Endodermal cell (in vitro differentiated cells): ENCODE measurements at regions not wholly inside any gene's neighbourhood (a gene's known extent, or its start where the extent isn't known, plus 50 kb on each side); places are given as distances from the start of the nearest gene placed in this dataset.

Source experiments
- DNase-seq: peaks from one replicate; pipeline ENCODE4 v3.0.0-alpha.2; 2017
- H3K27ac ChIP-seq: 2 replicates; pipeline ENCODE4 v1.5.1; 2013; ENCODE audit warnings: mild to moderate bottlenecking, low read depth, low read length, moderate library complexity
- H3K27me3 ChIP-seq: 2 replicates; pipeline ENCODE4 v1.6.1; 2013; ENCODE audit warnings: mild to moderate bottlenecking, low read length, moderate library complexity; ENCODE audit not compliant: insufficient read depth, control insufficient read depth, poor library complexity, severe bottlenecking
- H3K36me3 ChIP-seq: 2 replicates; pipeline ENCODE4 v1.7.0; 2013; ENCODE audit warnings: mild to moderate bottlenecking, low read length, moderate library complexity; ENCODE audit not compliant: control insufficient read depth, insufficient read depth
- H3K4me1 ChIP-seq: one replicate; pipeline ENCODE4 v1.7.0; 2013; ENCODE audit warnings: low read length; ENCODE audit not compliant: control insufficient read depth, insufficient read depth
- H3K4me3 ChIP-seq: 2 replicates; pipeline ENCODE4 v1.5.1; 2013; ENCODE audit warnings: mild to moderate bottlenecking, low read length, moderate library complexity
- H3K9ac ChIP-seq: 2 replicates; pipeline ENCODE4 v1.6.1; 2013; ENCODE audit warnings: mild to moderate bottlenecking, low read length, moderate library complexity; ENCODE audit not compliant: poor library complexity, severe bottlenecking; ENCODE audit errors: extremely low read depth
- H3K9me3 ChIP-seq: 2 replicates; pipeline ENCODE4 v1.6.1; 2013; ENCODE audit warnings: mild to moderate bottlenecking, low read length, moderate library complexity; ENCODE audit not compliant: control insufficient read depth
- H3K27ac Mint-ChIP-seq: 2 replicates; pipeline ENCODE4 v1.8.0; 2020; ENCODE audit warnings: mixed read lengths
- H3K27me3 Mint-ChIP-seq: 2 replicates; pipeline ENCODE4 v1.8.0; 2021; ENCODE audit warnings: mild to moderate bottlenecking, mixed read lengths; ENCODE audit not compliant: insufficient read depth
- H3K36me3 Mint-ChIP-seq: 2 replicates; pipeline ENCODE4 v1.8.0; 2020; ENCODE audit warnings: low read depth, mixed read lengths
- H3K4me1 Mint-ChIP-seq: 2 replicates; pipeline ENCODE4 v1.8.0; 2020; ENCODE audit warnings: mixed read lengths
- H3K4me3 Mint-ChIP-seq: 2 replicates; pipeline ENCODE4 v1.8.0; 2020; ENCODE audit warnings: mild to moderate bottlenecking, moderate library complexity, mixed read lengths
- H3K9me3 Mint-ChIP-seq: 2 replicates; pipeline ENCODE4 v1.8.0; 2020; ENCODE audit warnings: mild to moderate bottlenecking, mixed read lengths
- CTCF ChIP-seq: fragments of 200-600 bp; sonication (generic); conservative IDR thresholded peaks from 2 replicates; pipeline ENCODE4 v1.5.0; 2021; ENCODE audit warnings: antibody characterized with exemption, mild to moderate bottlenecking
- WGBS, 2 experiments: methylation state at CpG; one replicate each; pipeline versions ENCODE4 v1.1.5 to v1.1.7; 2013; ENCODE audit warnings: missing lambda C conversion rate in 2 of 2, mixed read lengths in 1 of 2; ENCODE audit not compliant: insufficient coverage in 1 of 2, insufficient read length in 1 of 2; 5-methylcytosine and 5-hydroxymethylcytosine counted together

GRCh38 chr4:138329506-138330070 is 87.4 kb upstream of the SLC7A11 start:
- peaks cover 31% of the 10 kb centered on the region for H3K9me3 Mint-ChIP-seq
- H3K27me3 ChIP-seq = no peaks in the 10 kb centered on the region
- H3K27ac Mint-ChIP-seq = no peak overlapping the region
- no peak for TF ChIP-seq CTCF
- H3K27me3 Mint-ChIP-seq = no peaks in the 10 kb centered on the region
- DNase-seq = peak; percentile 53
- H3K4me3 ChIP-seq = no peak overlapping the region
- H3K27ac ChIP-seq = no peak overlapping the region
- no peaks in the 10 kb centered on the region for H3K36me3 ChIP-seq
- H3K4me1 Mint-ChIP-seq = peaks cover 29% of the 10 kb centered on the region
- H3K9me3 ChIP-seq = peaks cover 32% of the 10 kb centered on the region
- peaks cover 10% of the 10 kb centered on the region for H3K4me1 ChIP-seq
- H3K9ac ChIP-seq = no peak overlapping the region
- H3K4me3 Mint-ChIP-seq = no peak overlapping the region
- 92 to 95% methylated on average over 5 to 6 of the region's 6 CpGs for WGBS, 2 experiments
- H3K36me3 Mint-ChIP-seq = peaks cover 15% of the 10 kb centered on the region

GRCh38 chr4:138327338-138327737 is 85.2 kb upstream of the SLC7A11 start:
- no peak overlapping the region for H3K27ac Mint-ChIP-seq
- Histone ChIP-seq H3K4me3 (no peak overlapping the region), H3K9me3 (peaks cover 12% of the 10 kb centered on the region), H3K27me3 (no peaks in the 10 kb centered on the region), H3K9ac (no peak overlapping the region), H3K4me1 (peaks cover 10% of the 10 kb centered on the region), H3K36me3 (no peaks in the 10 kb centered on the region), H3K27ac (no peak overlapping the region)
- no peak for TF ChIP-seq CTCF
- peaks cover 27% of the 10 kb centered on the region for H3K4me1 Mint-ChIP-seq
- no peak for DNase-seq
- H3K27me3 Mint-ChIP-seq = no peaks in the 10 kb centered on the region
- no peak overlapping the region for H3K4me3 Mint-ChIP-seq
- peaks cover 8% of the 10 kb centered on the region for H3K36me3 Mint-ChIP-seq
- 100% methylated on average over 1 of the region's 1 CpG; no CpG with 5 or more reads in 1 of the 2 experiments for WGBS, 2 experiments
- H3K9me3 Mint-ChIP-seq = peaks cover 12% of the 10 kb centered on the region

GRCh38 chr4:138320831-138321230 is 78.7 kb upstream of the SLC7A11 start:
- Mint-ChIP-seq H3K27ac (no peak overlapping the region), H3K4me3 (no peak overlapping the region), H3K36me3 (no peaks in the 10 kb centered on the region), H3K27me3 (no peaks in the 10 kb centered on the region), H3K4me1 (peaks cover 10% of the 10 kb centered on the region), H3K9me3 (no peaks in the 10 kb centered on the region)
- Histone ChIP-seq H3K9me3 (no peaks in the 10 kb centered on the region), H3K9ac (no peak overlapping the region), H3K4me3 (no peak overlapping the region), H3K4me1 (no peaks in the 10 kb centered on the region), H3K27ac (no peak overlapping the region), H3K36me3 (no peaks in the 10 kb centered on the region), H3K27me3 (no peaks in the 10 kb centered on the region)
- TF ChIP-seq CTCF = no peak
- DNase-seq = no peak
- no CpG with 5 or more reads among the region's 1 CpG for WGBS, 2 experiments
